Trophoblast cell (in vitro differentiated cells and primary cell): ENCODE measurements at regions not wholly inside any gene's neighbourhood (a gene's known extent, or its start where the extent isn't known, plus 50 kb on each side); places are given as distances from the start of the nearest gene placed in this dataset.
A peak's percentile ranks its signal among the peaks of the same experiment; 100 is the strongest.

ENCODE experiments used
- DNase-seq, 2 donors: peaks; one replicate each; pipeline ENCODE4 v3.0.0-alpha.2; 2016
- H2AFZ ChIP-seq: 2 replicates; pipeline ENCODE4 v1.6.1; 2013; ENCODE audit warnings: low read length, moderate library complexity, mild to moderate bottlenecking; ENCODE audit not compliant: insufficient read depth, poor library complexity
- H2AK5ac ChIP-seq: 2 replicates; pipeline ENCODE4 v1.6.1; 2013; ENCODE audit warnings: mild to moderate bottlenecking, low read length
- H2BK120ac ChIP-seq: 2 replicates; pipeline ENCODE4 v1.6.1; 2013; ENCODE audit warnings: low read length, mild to moderate bottlenecking, moderate library complexity; ENCODE audit not compliant: insufficient read depth, poor library complexity
- H2BK12ac ChIP-seq: 2 replicates; pipeline ENCODE4 v1.6.1; 2013; ENCODE audit warnings: mild to moderate bottlenecking, low read length, moderate library complexity
- H2BK5ac ChIP-seq: 2 replicates; pipeline ENCODE4 v1.6.1; 2013; ENCODE audit warnings: low read length, low read depth, moderate library complexity, mild to moderate bottlenecking; ENCODE audit not compliant: poor library complexity
- H3K14ac ChIP-seq: 2 replicates; pipeline ENCODE4 v1.6.1; 2013; ENCODE audit warnings: mild to moderate bottlenecking, low read length
- H3K18ac ChIP-seq: 2 replicates; pipeline ENCODE4 v1.6.1; 2013; ENCODE audit warnings: mild to moderate bottlenecking, low read length
- H3K23ac ChIP-seq: 2 replicates; pipeline ENCODE4 v1.6.1; 2013; ENCODE audit warnings: low read length
- H3K27ac ChIP-seq: 2 replicates; pipeline ENCODE4 v1.5.1; 2013; ENCODE audit warnings: low read depth, mild to moderate bottlenecking, inconsistent platforms, low read length, moderate library complexity
- H3K27me3 ChIP-seq: 2 replicates; pipeline ENCODE4 v1.6.1; 2013; ENCODE audit warnings: inconsistent platforms, mild to moderate bottlenecking, low read length, moderate library complexity; ENCODE audit not compliant: insufficient read depth
- H3K36me3 ChIP-seq, 2 experiments: 1 replicate in 1 of 2; 2 replicates in 1 of 2; pipeline ENCODE4 v1.6.1; 2013; ENCODE audit warnings: low read length in 2 of 2, mild to moderate bottlenecking in 2 of 2, moderate library complexity in 1 of 2; ENCODE audit not compliant: insufficient read depth in 2 of 2, control insufficient read depth in 1 of 2
- H3K4ac ChIP-seq: 2 replicates; pipeline ENCODE4 v1.6.1; 2013; ENCODE audit warnings: low read depth, mild to moderate bottlenecking, low read length, moderate library complexity
- H3K4me1 ChIP-seq, 2 experiments: 1 replicate in 1 of 2; 2 replicates in 1 of 2; pipeline ENCODE4 v1.6.1; 2013; ENCODE audit warnings: low read length in 2 of 2, mild to moderate bottlenecking in 2 of 2, moderate library complexity in 1 of 2; ENCODE audit not compliant: insufficient read depth in 2 of 2, control insufficient read depth in 1 of 2
- H3K4me2 ChIP-seq: 2 replicates; pipeline ENCODE4 v1.6.1; 2013; ENCODE audit warnings: inconsistent platforms, mild to moderate bottlenecking, low read length, moderate library complexity
- H3K4me3 ChIP-seq: 2 replicates; pipeline ENCODE4 v1.5.1; 2013; ENCODE audit warnings: mild to moderate bottlenecking, low read depth, low read length, inconsistent platforms
- H3K79me1 ChIP-seq: one replicate; pipeline ENCODE4 v1.6.1; 2013; ENCODE audit warnings: low read length
- H3K79me2 ChIP-seq: 2 replicates; pipeline ENCODE4 v1.6.1; 2013; ENCODE audit warnings: low read length, mild to moderate bottlenecking; ENCODE audit not compliant: control insufficient read depth, insufficient read depth, poor library complexity
- H3K9ac ChIP-seq: 2 replicates; pipeline ENCODE4 v1.6.1; 2013; ENCODE audit warnings: mild to moderate bottlenecking, low read length
- H3K9me3 ChIP-seq: 2 replicates; pipeline ENCODE4 v1.6.1; 2013; ENCODE audit warnings: low read depth, mild to moderate bottlenecking, control low read depth, inconsistent platforms, low read length; ENCODE audit not compliant: insufficient read depth
- H4K12ac ChIP-seq: 2 replicates; pipeline ENCODE4 v1.6.1; 2013; ENCODE audit warnings: low read depth, mild to moderate bottlenecking, low read length, moderate library complexity
- H4K8ac ChIP-seq: 2 replicates; pipeline ENCODE4 v1.6.1; 2013; ENCODE audit warnings: low read depth, mild to moderate bottlenecking, low read length, moderate library complexity
- H4K91ac ChIP-seq: one replicate; pipeline ENCODE4 v1.6.1; 2013; ENCODE audit warnings: low read depth, mild to moderate bottlenecking, low read length, moderate library complexity
- WGBS: extraction: QIAGEN DNeasy Blood & Tissue Kit; methylation state at CpG from one replicate; pipeline ENCODE4 v1.1.7; 2013; ENCODE audit warnings: missing lambda C conversion rate; ENCODE audit not compliant: insufficient read length, insufficient coverage; ENCODE audit errors: extremely low coverage; 5-methylcytosine and 5-hydroxymethylcytosine counted together

DNA sequence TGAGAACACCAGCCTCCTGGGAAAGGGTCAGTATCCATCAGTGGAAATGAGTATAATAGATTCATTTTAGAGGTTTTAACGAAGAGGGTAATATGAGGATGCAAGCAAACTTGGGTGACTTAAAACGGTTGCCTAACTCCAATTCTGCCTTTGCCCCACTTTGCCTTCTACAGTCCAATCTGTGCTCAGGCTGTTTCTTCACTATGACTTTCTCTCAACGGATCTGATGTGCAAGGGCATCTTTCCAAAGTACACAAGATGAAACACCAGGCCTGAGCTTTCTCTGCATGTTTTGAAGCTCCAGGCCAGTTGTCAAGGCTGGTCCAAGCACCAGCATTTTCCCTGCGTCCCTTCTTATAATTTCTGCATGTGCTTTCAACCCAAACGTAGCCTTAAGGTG, 68.0 kb upstream of the TMEM164 start:
- H2BK120ac ChIP-seq = no peak overlapping the region
- H3K9ac ChIP-seq = no peak overlapping the region
- no peak overlapping the region for H4K12ac ChIP-seq
- H3K4me1 ChIP-seq = peaks cover 0 to 7% of the 10 kb centered on the region in 2 experiments
- peaks cover 6% of the 10 kb centered on the region for H3K79me1 ChIP-seq
- no peak overlapping the region for H3K14ac ChIP-seq
- H2BK12ac ChIP-seq = peak overlapping the region; percentile 44
- no peak overlapping the region for H4K8ac ChIP-seq
- H3K79me2 ChIP-seq = no peaks in the 10 kb centered on the region
- H3K18ac ChIP-seq = no peak overlapping the region
- no peak overlapping the region for H2AFZ ChIP-seq
- peak overlapping the region; percentile 32 for H3K27ac ChIP-seq
- no peak for DNase-seq
- no peak overlapping the region for H3K4me3 ChIP-seq
- H3K4ac ChIP-seq = no peak overlapping the region
- no peaks in the 10 kb centered on the region for H3K27me3 ChIP-seq
- no peaks in the 10 kb centered on the region for H3K36me3 ChIP-seq
- H2AK5ac ChIP-seq = no peak overlapping the region
- no CpG with 5 or more reads among the region's 5 CpGs for WGBS
- H4K91ac ChIP-seq = no peak overlapping the region
- H2BK5ac ChIP-seq = no peak overlapping the region
- H3K23ac ChIP-seq = no peak overlapping the region
- H3K4me2 ChIP-seq = no peak overlapping the region
- no peaks in the 10 kb centered on the region for H3K9me3 ChIP-seq

DNA sequence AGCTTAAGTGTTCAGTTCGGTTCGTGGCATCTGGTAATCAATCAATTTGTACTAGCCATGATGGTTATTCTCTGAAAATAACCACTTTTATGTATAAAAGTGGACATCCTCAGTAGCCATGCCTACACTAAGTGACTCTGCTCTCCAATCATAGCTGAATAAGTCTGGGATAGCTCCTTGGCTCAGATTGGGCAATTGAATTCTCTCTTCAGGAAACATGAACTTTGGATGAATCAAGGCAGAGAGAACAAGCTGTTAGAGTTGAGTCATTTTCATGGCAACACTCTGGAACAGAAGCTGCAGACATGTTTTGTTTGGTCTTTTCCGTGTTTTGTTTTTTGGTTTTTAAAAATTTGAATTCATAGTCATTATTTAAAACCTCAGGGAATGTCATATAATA, 66.8 kb upstream of the TMEM164 start:
- H4K8ac ChIP-seq = no peak overlapping the region
- H4K12ac ChIP-seq = no peak overlapping the region
- H3K27me3 ChIP-seq = no peaks in the 10 kb centered on the region
- H3K4me1 ChIP-seq = peaks cover 0 to 7% of the 10 kb centered on the region in 2 experiments
- H2AK5ac ChIP-seq = no peak overlapping the region
- no peak overlapping the region for H3K4ac ChIP-seq
- H3K27ac ChIP-seq = no peak overlapping the region
- no peaks in the 10 kb centered on the region for H3K79me2 ChIP-seq
- H3K18ac ChIP-seq = no peak overlapping the region
- no peak overlapping the region for H3K4me3 ChIP-seq
- H3K4me2 ChIP-seq = no peak overlapping the region
- no peaks in the 10 kb centered on the region for H3K36me3 ChIP-seq
- no CpG with 5 or more reads among the region's 3 CpGs for WGBS
- no peak overlapping the region for H4K91ac ChIP-seq
- H2BK120ac ChIP-seq = no peak overlapping the region
- H2AFZ ChIP-seq = no peak overlapping the region
- H3K23ac ChIP-seq = no peak overlapping the region
- no peak for DNase-seq
- no peak overlapping the region for H2BK12ac ChIP-seq
- no peak overlapping the region for H2BK5ac ChIP-seq
- H3K14ac ChIP-seq = no peak overlapping the region
- H3K79me1 ChIP-seq = peaks cover 6% of the 10 kb centered on the region
- no peak overlapping the region for H3K9ac ChIP-seq
- no peaks in the 10 kb centered on the region for H3K9me3 ChIP-seq

DNA sequence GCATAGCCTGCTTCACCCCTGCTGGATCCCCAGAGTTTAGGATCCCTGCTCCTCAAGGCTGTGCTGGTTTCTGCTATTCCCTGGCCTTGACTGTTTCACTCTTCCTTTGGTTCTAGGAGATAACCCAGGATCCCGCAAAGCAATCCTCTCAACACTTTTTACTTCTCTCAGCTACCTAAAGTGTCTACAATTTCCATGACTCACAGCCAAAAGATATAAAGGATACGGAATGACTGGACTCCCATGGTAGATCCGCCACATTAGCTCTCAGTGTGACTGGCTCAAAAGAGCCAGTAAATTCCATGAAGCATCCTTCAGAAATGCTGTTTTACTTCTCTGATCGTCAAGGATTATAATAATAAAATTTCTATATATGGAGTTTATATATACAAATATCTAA, 66.3 kb upstream of the TMEM164 start:
- H3K14ac ChIP-seq = no peak overlapping the region
- no peak overlapping the region for H3K4me2 ChIP-seq
- H4K12ac ChIP-seq = no peak overlapping the region

GRCh38 chrX:109939498-109939897, 63.4 kb upstream of the TMEM164 start:
- Histone ChIP-seq H3K23ac (no peak overlapping the region), H2BK5ac (no peak overlapping the region), H4K8ac (no peak overlapping the region), H3K4ac (no peak overlapping the region), H3K4me3 (no peak overlapping the region), H3K79me1 (peaks cover 2% of the 10 kb centered on the region), H2AK5ac (no peak overlapping the region), H3K9me3 (no peaks in the 10 kb centered on the region), H3K4me1 (peaks cover 0 to 4% of the 10 kb centered on the region in 2 experiments), H3K18ac (no peak overlapping the region), H2AFZ (no peak overlapping the region), H4K12ac (no peak overlapping the region), H4K91ac (no peak overlapping the region), H2BK12ac (no peak overlapping the region), H3K9ac (no peak overlapping the region), H3K79me2 (no peaks in the 10 kb centered on the region), H3K27me3 (no peaks in the 10 kb centered on the region), H2BK120ac (no peak overlapping the region), H3K27ac (no peak overlapping the region), H3K4me2 (no peak overlapping the region), H3K36me3 (no peaks in the 10 kb centered on the region), H3K14ac (no peak overlapping the region)
- WGBS = no CpG with 5 or more reads among the region's 2 CpGs
- peak; percentile 63 to 74 for DNase-seq

More for the DNA sequence above, 66.3 kb upstream of the TMEM164 start:
- no peak overlapping the region for H3K9ac ChIP-seq
- H2AK5ac ChIP-seq = no peak overlapping the region
- no peak overlapping the region for H3K27ac ChIP-seq
- peak overlapping the region; percentile 43 for H2BK120ac ChIP-seq
- no peak overlapping the region for H2BK12ac ChIP-seq
- H4K8ac ChIP-seq = no peak overlapping the region
- H3K36me3 ChIP-seq = no peaks in the 10 kb centered on the region
- H2BK5ac ChIP-seq = no peak overlapping the region
- no peak overlapping the region for H3K23ac ChIP-seq
- H3K79me1 ChIP-seq = peaks cover 6% of the 10 kb centered on the region
- WGBS = no CpG with 5 or more reads among the region's 4 CpGs
- no peaks in the 10 kb centered on the region for H3K9me3 ChIP-seq
- no peaks in the 10 kb centered on the region for H3K79me2 ChIP-seq
- no peak overlapping the region for H3K4ac ChIP-seq
- H4K91ac ChIP-seq = no peak overlapping the region
- H2AFZ ChIP-seq = no peak overlapping the region
- H3K4me1 ChIP-seq = peaks cover 0 to 7% of the 10 kb centered on the region in 2 experiments
- no peaks in the 10 kb centered on the region for H3K27me3 ChIP-seq
- no peak overlapping the region for H3K18ac ChIP-seq
- no peak overlapping the region for H3K4me3 ChIP-seq
- peak in 1 of 2 donors; percentile 21 for DNase-seq
